PC-9 (cell line): ENCODE measurements at regions not wholly inside any gene's neighbourhood (a gene's known extent, or its start where the extent isn't known, plus 50 kb on each side); places are given as distances from the start of the nearest gene placed in this dataset.

Experiments
- BruUV-seq: library from RNA; stranded (reverse); fragments of 400-500 nt; replicated peaks from 2 replicates; lab custom pipeline; 2021; lab: Mats Ljungman, UMichigan
- CTCF ChIA-PET: fragments of 300-600 bp; sonication (Branson Sonifier 250); formaldehyde crosslinking; loops from one replicate; lab custom pipeline; 2022; ENCODE audit warnings: antibody characterized with exemption; lab: Charles Lee
- POLR2A ChIA-PET: fragments of 300-600 bp; sonication (Branson Sonifier 250); formaldehyde crosslinking; loops from one replicate; lab custom pipeline; 2022; ENCODE audit warnings: antibody characterized with exemption; ENCODE audit not compliant: unreplicated experiment; lab: Charles Lee
- DNase-seq, 2 experiments: peaks; one replicate each; pipeline versions ENCODE4 v3.0.0 to v3.0.0-alpha.2; 2015 to 2022; ENCODE audit warnings: mixed read lengths in 1 of 2
- H2AFZ ChIP-seq: fragments of 200-600 bp; sonication (generic); 2 replicates; pipeline ENCODE4 v1.8.1; 2017; ENCODE audit warnings: antibody characterized with exemption
- H3F3A ChIP-seq: fragments of 200-600 bp; sonication (generic); 2 replicates; pipeline ENCODE4 v1.8.1; 2017; ENCODE audit warnings: antibody characterized with exemption, mild to moderate bottlenecking, low read depth; ENCODE audit not compliant: insufficient read depth
- H3K27ac ChIP-seq: fragments of 200-600 bp; sonication (generic); 2 replicates; pipeline ENCODE4 v1.6.1; 2016; ENCODE audit warnings: mixed run types
- H3K27me3 ChIP-seq: fragments of 200-600 bp; sonication (generic); 2 replicates; pipeline ENCODE4 v1.6.1; 2016; ENCODE audit warnings: low read depth, mixed run types; ENCODE audit not compliant: insufficient read depth
- H3K36me3 ChIP-seq: fragments of 200-600 bp; sonication (generic); 2 replicates; pipeline ENCODE4 v1.6.1; 2016; ENCODE audit warnings: low read depth, mixed run types
- H3K4me1 ChIP-seq: fragments of 200-600 bp; sonication (generic); replicated peaks from 2 replicates; pipeline ENCODE4 v1.6.1; 2016; ENCODE audit warnings: mixed run types; ENCODE audit not compliant: insufficient read depth
- H3K4me2 ChIP-seq: fragments of 200-600 bp; sonication (generic); 2 replicates; pipeline ENCODE4 v1.6.1; 2017; ENCODE audit warnings: mixed run types
- H3K4me3 ChIP-seq: fragments of 200-600 bp; sonication (generic); 2 replicates; pipeline ENCODE4 v1.6.1; 2016; ENCODE audit warnings: mixed run types
- H3K79me2 ChIP-seq: fragments of 200-600 bp; sonication (generic); 2 replicates; pipeline ENCODE4 v1.6.1; 2017; ENCODE audit warnings: low read depth, mixed run types
- H3K9me2 ChIP-seq: fragments of 200-600 bp; sonication (generic); 2 replicates; pipeline ENCODE4 v1.8.1; 2017; ENCODE audit warnings: mild to moderate bottlenecking; ENCODE audit not compliant: insufficient read depth
- H3K9me3 ChIP-seq: fragments of 200-600 bp; sonication (generic); 2 replicates; pipeline ENCODE4 v1.8.1; 2016; ENCODE audit warnings: low read depth; ENCODE audit not compliant: insufficient read depth
- H4K20me1 ChIP-seq: fragments of 200-600 bp; sonication (generic); 2 replicates; pipeline ENCODE4 v1.8.1; 2017; ENCODE audit not compliant: insufficient read depth
- EZH2 ChIP-seq: fragments of 200-600 bp; sonication (generic); IDR thresholded peaks from 2 replicates; pipeline ENCODE4 v1.8.0; 2017; ENCODE audit warnings: antibody characterized with exemption, low read depth
- intact Hi-C: fragments of 100-400 bp; cut with micrococcal nuclease; formaldehyde crosslinking; loops from one replicate; pipeline ENCODE4 v1.10.0; 2022; ENCODE audit not compliant: unreplicated experiment
- TF ChIP-seq, protein P1 (sequence below): fragments of 200-600 bp; sonication (generic); conservative IDR thresholded peaks from 2 replicates; pipeline ENCODE4 v1.6.1; 2017; ENCODE audit warnings: mixed run types, antibody characterized with exemption, mild to moderate bottlenecking, moderate library complexity

DNA sequence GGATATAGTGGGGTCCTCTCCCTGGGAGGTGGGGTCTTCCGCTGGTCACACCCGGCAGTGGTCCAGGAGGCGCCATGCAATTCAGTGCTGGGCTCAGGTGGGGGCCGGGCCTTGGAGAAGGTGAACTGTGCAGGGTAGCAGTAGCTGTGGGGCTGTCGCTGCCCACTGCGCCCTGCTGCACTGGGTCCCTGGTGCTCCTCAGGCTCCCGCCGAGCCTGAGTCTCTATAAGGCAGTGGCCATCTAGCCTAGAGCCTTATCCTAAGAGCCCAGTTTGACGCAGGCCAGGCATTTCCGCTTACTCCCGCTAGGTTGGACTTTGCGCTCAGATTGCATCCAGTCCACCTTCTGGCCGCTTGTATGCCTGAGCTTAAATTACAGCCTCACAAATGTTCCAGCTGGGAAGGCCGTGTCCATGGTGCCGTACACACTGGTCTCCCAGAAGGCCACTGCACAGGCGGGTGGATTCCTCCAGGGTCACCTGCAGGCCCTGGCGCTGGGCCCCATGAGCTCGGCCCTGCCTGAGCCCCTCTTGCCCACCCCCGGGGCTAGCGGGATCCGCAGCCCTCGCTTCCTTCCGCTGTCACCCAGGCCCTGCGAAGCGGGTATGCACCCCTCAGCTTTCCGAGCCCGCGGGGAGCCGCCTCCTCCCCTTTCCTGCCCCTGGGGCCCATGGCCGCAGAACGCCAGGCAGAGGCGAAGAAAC is 1762.2 kb downstream of the TP53TG3F start:
- DNase-seq: peak in 1 of 2 experiments; percentile 33
- peaks cover 20% of the 10 kb centered on the region for H3K27me3 ChIP-seq
- H3K27ac ChIP-seq: no peak overlapping the region
- intact Hi-C loops: no loop called here
- H3K9me2 ChIP-seq: peaks cover 7% of the 10 kb centered on the region
- H3K4me2 ChIP-seq: no peak overlapping the region
- H3K36me3 ChIP-seq: no peaks in the 10 kb centered on the region
- ChIA-PET POLR2A (no interaction called here), CTCF (no interaction called here)
- no peaks in the 10 kb centered on the region for H3K4me1 ChIP-seq
- no TSS peak for BruUV-seq
- H3K4me3 ChIP-seq: no peak overlapping the region
- no peaks in the 10 kb centered on the region for H3F3A ChIP-seq
- no peaks in the 10 kb centered on the region for H3K9me3 ChIP-seq
- H2AFZ ChIP-seq: no peak overlapping the region
- no peak for TF ChIP-seq EZH2
- TF ChIP-seq, protein P1, sequence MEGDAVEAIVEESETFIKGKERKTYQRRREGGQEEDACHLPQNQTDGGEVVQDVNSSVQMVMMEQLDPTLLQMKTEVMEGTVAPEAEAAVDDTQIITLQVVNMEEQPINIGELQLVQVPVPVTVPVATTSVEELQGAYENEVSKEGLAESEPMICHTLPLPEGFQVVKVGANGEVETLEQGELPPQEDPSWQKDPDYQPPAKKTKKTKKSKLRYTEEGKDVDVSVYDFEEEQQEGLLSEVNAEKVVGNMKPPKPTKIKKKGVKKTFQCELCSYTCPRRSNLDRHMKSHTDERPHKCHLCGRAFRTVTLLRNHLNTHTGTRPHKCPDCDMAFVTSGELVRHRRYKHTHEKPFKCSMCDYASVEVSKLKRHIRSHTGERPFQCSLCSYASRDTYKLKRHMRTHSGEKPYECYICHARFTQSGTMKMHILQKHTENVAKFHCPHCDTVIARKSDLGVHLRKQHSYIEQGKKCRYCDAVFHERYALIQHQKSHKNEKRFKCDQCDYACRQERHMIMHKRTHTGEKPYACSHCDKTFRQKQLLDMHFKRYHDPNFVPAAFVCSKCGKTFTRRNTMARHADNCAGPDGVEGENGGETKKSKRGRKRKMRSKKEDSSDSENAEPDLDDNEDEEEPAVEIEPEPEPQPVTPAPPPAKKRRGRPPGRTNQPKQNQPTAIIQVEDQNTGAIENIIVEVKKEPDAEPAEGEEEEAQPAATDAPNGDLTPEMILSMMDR: no peak
- no peaks in the 10 kb centered on the region for H4K20me1 ChIP-seq
- H3K79me2 ChIP-seq: no peaks in the 10 kb centered on the region

DNA sequence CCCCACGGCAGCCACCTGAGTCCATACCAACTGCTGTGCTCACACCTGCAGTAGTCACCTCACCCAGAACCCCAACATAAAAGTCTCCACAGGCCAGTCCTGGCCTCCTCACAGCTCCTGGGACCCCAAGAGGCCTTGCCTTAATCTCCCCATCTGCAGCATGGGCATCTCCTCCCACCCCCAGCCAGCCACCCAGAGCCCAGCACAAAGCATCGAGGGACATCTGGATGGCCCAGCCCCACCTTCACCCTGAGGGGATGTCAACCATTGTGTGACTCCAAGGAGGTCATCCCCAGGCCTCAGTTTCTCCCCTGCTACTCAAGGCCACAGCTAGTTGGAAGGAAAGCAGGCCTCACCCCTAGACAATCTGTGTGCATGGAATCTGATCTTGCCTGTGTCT is 1775.3 kb downstream of the TP53TG3F start:
- peak in 1 of 2 experiments; percentile 17 for DNase-seq
- BruUV-seq: no TSS peak

DNA sequence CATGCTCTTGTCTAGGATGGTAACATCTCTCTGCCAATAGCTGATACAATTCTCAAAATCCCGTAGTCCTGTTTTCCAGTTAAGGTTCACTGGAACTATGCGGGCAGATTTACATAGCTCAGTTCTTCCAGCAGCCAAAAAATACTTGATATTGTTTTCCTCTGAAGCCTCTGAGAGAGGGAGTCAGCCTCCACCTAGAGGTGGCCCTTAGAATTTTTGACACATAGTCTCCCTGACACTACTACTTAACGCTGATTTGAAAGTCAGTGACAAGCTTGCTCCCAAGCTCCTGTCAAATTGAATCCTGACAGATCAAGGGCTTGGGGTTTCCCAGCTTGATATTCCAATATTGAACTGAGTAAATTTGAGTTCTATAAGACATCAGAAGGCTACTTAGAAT is 1780.1 kb downstream of the TP53TG3F start:
- Histone ChIP-seq H3F3A (no peaks in the 10 kb centered on the region), H3K9me2 (no peaks in the 10 kb centered on the region), H2AFZ (no peak overlapping the region), H3K4me1 (no peaks in the 10 kb centered on the region), H3K4me2 (no peak overlapping the region), H3K79me2 (no peaks in the 10 kb centered on the region), H3K4me3 (no peak overlapping the region), H3K9me3 (no peaks in the 10 kb centered on the region), H3K36me3 (no peaks in the 10 kb centered on the region), H3K27me3 (no peaks in the 10 kb centered on the region), H4K20me1 (no peaks in the 10 kb centered on the region), H3K27ac (no peak overlapping the region)
- POLR2A ChIA-PET: no interaction called here
- CTCF ChIA-PET: no interaction called here
- peak in 1 of 2 experiments; percentile 33 for DNase-seq
- no TSS peak for BruUV-seq
- intact Hi-C loops: no loop called here
- TF ChIP-seq, protein P1: no peak
- no peak for TF ChIP-seq EZH2

More for the DNA sequence above, 1775.3 kb downstream of the TP53TG3F start:
- H3K4me2 ChIP-seq: no peak overlapping the region
- H3K27ac ChIP-seq: no peak overlapping the region
- no peaks in the 10 kb centered on the region for H4K20me1 ChIP-seq
- intact Hi-C loops: no loop called here
- no peaks in the 10 kb centered on the region for H3K27me3 ChIP-seq
- no peaks in the 10 kb centered on the region for H3K9me3 ChIP-seq
- no peaks in the 10 kb centered on the region for H3K4me1 ChIP-seq
- H3F3A ChIP-seq: no peaks in the 10 kb centered on the region
- TF ChIP-seq, protein P1: no peak
- TF ChIP-seq EZH2: no peak
- no peaks in the 10 kb centered on the region for H3K9me2 ChIP-seq
- POLR2A ChIA-PET: no interaction called here
- H3K4me3 ChIP-seq: no peak overlapping the region
- no peak overlapping the region for H2AFZ ChIP-seq
- CTCF ChIA-PET: no interaction called here
- H3K79me2 ChIP-seq: no peaks in the 10 kb centered on the region
- no peaks in the 10 kb centered on the region for H3K36me3 ChIP-seq
